ENCODE measurements at regions not wholly inside any gene's neighbourhood (a gene's known extent, or its start where the extent isn't known, plus 50 kb on each side); places are given as distances from the start of the nearest gene placed in this dataset.
"Not testable (repeated sequence)": the region's sequence is repeated elsewhere in the genome, so short reads cannot be mapped to it uniquely, and the experiment has no call there.

- no peaks in the 10 kb centered on the region for H3K4me1 ChIP-seq (ENCODE audit: insufficient read depth, low read length)
- no peaks in the 10 kb centered on the region for H3K36me3 ChIP-seq (ENCODE audit: insufficient read depth, low read depth, low read length)
- no peak overlapping the region for H3K9ac ChIP-seq (ENCODE audit: low read depth, low read length)
- no peak overlapping the region for H3K27ac ChIP-seq (ENCODE audit: low read length)
- H3K27me3 ChIP-seq (ENCODE audit: insufficient read depth, low read length), result no peaks in the 10 kb centered on the region
- no peak overlapping the region for H3K4me3 ChIP-seq (ENCODE audit: low read length)
- H3K9me3 ChIP-seq (ENCODE audit: insufficient read depth, low read depth, low read length), result no peaks in the 10 kb centered on the region
Measured at GRCh38 chr1:70490153-70490552, 79.1 kb downstream of the CTH start.

DNA sequence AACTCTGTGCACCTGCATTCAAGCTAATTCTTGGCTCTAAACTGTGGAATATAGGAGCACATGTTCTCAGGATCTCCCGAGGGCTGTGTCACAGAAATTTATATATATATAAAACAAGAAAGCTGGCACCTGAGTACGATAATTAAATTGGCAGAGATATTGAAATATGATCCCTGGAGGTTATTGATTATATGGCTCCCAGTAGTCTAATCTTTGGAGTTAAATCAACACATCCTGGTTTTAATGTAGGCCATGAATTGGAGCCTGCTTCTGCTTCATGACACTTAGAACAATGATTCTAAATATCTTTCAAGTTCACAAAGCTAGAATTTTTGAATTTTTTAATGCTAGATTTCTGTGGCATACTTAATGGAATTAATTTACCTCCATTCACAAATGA is 84.3 kb downstream of the CTH start:
- H3K27me3 ChIP-seq (ENCODE audit: insufficient read depth, low read length), result no peaks in the 10 kb centered on the region
- H3K9me3 ChIP-seq (ENCODE audit: insufficient read depth, low read depth, low read length), result no peaks in the 10 kb centered on the region
- no peaks in the 10 kb centered on the region for H3K4me1 ChIP-seq (ENCODE audit: insufficient read depth, low read length)
- H3K4me3 ChIP-seq (ENCODE audit: low read length), result no peak overlapping the region
- H3K9ac ChIP-seq (ENCODE audit: low read depth, low read length), result no peak overlapping the region
- H3K36me3 ChIP-seq (ENCODE audit: insufficient read depth, low read depth, low read length), result no peaks in the 10 kb centered on the region
- no peak overlapping the region for H3K27ac ChIP-seq (ENCODE audit: low read length)

- H3K4me1 ChIP-seq (ENCODE audit: insufficient read depth, low read length), result no peaks in the 10 kb centered on the region
- no peak overlapping the region for H3K9ac ChIP-seq (ENCODE audit: low read depth, low read length)
- no peaks in the 10 kb centered on the region for H3K9me3 ChIP-seq (ENCODE audit: insufficient read depth, low read depth, low read length)
- no peak overlapping the region for H3K27ac ChIP-seq (ENCODE audit: low read length)
- H3K27me3 ChIP-seq (ENCODE audit: insufficient read depth, low read length), result no peaks in the 10 kb centered on the region
- H3K36me3 ChIP-seq (ENCODE audit: insufficient read depth, low read depth, low read length), result no peaks in the 10 kb centered on the region
- H3K4me3 ChIP-seq (ENCODE audit: low read length), result no peak overlapping the region
Measured at GRCh38 chr1:70496181-70496580, 85.1 kb downstream of the CTH start.

DNA sequence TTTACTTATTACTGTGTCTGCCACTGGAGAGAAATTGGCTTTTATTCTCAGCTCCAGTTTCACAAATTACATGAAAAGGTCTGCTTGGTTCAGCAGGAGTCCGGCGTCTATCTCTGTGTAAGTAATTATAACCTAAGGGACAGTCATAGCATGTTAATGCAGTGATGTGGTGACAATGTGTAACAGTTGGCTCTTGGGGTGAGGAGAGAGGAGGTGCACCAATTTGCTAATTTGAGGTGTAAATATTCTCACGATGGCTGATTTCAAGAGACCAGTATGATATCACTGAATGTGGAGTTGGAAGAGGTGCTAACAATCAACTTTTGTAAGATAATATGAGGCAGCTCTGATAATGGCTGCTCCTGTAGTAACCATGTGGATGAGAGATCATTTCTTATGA is 86.1 kb downstream of the CTH start:
- Histone ChIP-seq H3K4me3 (ENCODE audit: low read length) (no peak overlapping the region), H3K4me1 (ENCODE audit: insufficient read depth, low read length) (no peaks in the 10 kb centered on the region), H3K27ac (ENCODE audit: low read length) (no peak overlapping the region)

GRCh38 chr1:70498666-70499065 is 87.6 kb downstream of the CTH start:
- Histone ChIP-seq H3K9ac (ENCODE audit: low read depth, low read length) (no peak overlapping the region), H3K27ac (ENCODE audit: low read length) (no peak overlapping the region), H3K4me3 (ENCODE audit: low read length) (no peak overlapping the region), H3K4me1 (ENCODE audit: insufficient read depth, low read length) (no peaks in the 10 kb centered on the region), H3K27me3 (ENCODE audit: insufficient read depth, low read length) (no peaks in the 10 kb centered on the region), H3K36me3 (ENCODE audit: insufficient read depth, low read depth, low read length) (no peaks in the 10 kb centered on the region), H3K9me3 (ENCODE audit: insufficient read depth, low read depth, low read length) (no peaks in the 10 kb centered on the region)

More for the DNA sequence above, 86.1 kb downstream of the CTH start:
- Histone ChIP-seq H3K9ac (ENCODE audit: low read depth, low read length) (no peak overlapping the region), H3K36me3 (ENCODE audit: insufficient read depth, low read depth, low read length) (no peaks in the 10 kb centered on the region), H3K27me3 (ENCODE audit: insufficient read depth, low read length) (no peaks in the 10 kb centered on the region), H3K9me3 (ENCODE audit: insufficient read depth, low read depth, low read length) (no peaks in the 10 kb centered on the region)

GRCh38 chr1:70499695-70500094 is 88.6 kb downstream of the CTH start:
- no peaks in the 10 kb centered on the region for H3K36me3 ChIP-seq (ENCODE audit: insufficient read depth, low read depth, low read length)
- no peaks in the 10 kb centered on the region for H3K27me3 ChIP-seq (ENCODE audit: insufficient read depth, low read length)
- H3K9ac ChIP-seq (ENCODE audit: low read depth, low read length), result no peak overlapping the region
- no peaks in the 10 kb centered on the region for H3K9me3 ChIP-seq (ENCODE audit: insufficient read depth, low read depth, low read length)
- no peak overlapping the region for H3K27ac ChIP-seq (ENCODE audit: low read length)
- H3K4me1 ChIP-seq (ENCODE audit: insufficient read depth, low read length), result no peaks in the 10 kb centered on the region
- H3K4me3 ChIP-seq (ENCODE audit: low read length), result no peak overlapping the region

- Histone ChIP-seq H3K4me1 (ENCODE audit: insufficient read depth, low read length) (no peaks in the 10 kb centered on the region), H3K27ac (ENCODE audit: low read length) (no peak overlapping the region), H3K4me3 (ENCODE audit: low read length) (no peak overlapping the region), H3K9ac (ENCODE audit: low read depth, low read length) (no peak overlapping the region), H3K27me3 (ENCODE audit: insufficient read depth, low read length) (no peaks in the 10 kb centered on the region), H3K9me3 (ENCODE audit: insufficient read depth, low read depth, low read length) (no peaks in the 10 kb centered on the region), H3K36me3 (ENCODE audit: insufficient read depth, low read depth, low read length) (no peaks in the 10 kb centered on the region)
Measured at GRCh38 chr1:70503358-70503757, 92.3 kb downstream of the CTH start.

DNA sequence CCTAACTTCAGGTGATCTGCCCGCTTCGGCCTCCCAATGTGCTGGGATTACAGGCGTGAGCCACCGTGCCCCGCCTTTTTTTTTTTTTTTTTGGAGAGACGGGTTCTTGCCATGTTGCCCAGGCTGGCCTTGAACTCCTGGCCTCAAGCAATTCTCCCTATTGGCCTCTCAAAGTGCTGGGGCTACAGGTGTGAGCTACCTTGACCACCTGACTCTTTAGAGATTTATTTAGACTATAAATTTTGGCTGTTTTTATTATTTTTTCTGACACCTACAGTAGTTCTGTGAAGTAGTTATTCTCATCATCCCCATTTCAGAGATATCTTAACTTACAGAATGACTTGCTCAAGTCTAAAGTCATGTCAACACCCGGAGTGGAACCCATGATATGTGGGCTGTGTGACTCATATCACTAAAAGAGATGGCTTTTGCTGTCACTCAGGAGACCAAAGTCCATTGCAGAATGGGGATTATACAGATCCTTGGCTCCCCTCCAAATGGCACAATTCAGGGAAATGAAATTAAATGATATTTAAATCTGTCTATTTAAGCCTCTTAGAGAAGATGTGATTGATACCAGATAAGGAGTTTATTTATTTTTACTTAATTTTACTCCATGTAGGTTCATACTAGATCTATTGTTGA is 93.2 kb downstream of the CTH start:
- Histone ChIP-seq H3K27me3 (ENCODE audit: insufficient read depth, low read length) (no peaks in the 10 kb centered on the region), H3K4me3 (ENCODE audit: low read length) (no peak overlapping the region), H3K27ac (ENCODE audit: low read length) (no peak overlapping the region), H3K9ac (ENCODE audit: low read depth, low read length) (no peak overlapping the region), H3K36me3 (ENCODE audit: insufficient read depth, low read depth, low read length) (no peaks in the 10 kb centered on the region), H3K9me3 (ENCODE audit: insufficient read depth, low read depth, low read length) (no peaks in the 10 kb centered on the region), H3K4me1 (ENCODE audit: insufficient read depth, low read length) (no peaks in the 10 kb centered on the region)

DNA sequence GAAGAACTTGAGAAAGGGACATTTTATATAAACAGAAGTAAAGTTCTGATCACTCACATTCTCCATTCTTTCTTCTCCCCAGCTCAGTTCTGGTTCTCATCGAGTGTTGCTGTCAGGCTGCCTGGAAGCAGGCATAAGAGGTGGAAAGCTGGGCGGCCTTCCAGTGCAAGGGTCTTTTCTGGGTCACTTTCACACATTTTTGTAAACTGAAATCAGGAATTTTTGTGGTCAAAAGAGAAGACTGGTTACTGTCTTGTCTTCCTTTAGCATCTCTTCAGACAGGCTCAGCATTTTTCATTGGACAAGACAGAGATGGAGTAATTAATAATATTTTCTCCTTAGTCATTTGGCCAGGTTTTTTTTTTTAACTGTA is 93.7 kb downstream of the CTH start:
- no peak overlapping the region for H3K9ac ChIP-seq (ENCODE audit: low read depth, low read length)

DNA sequence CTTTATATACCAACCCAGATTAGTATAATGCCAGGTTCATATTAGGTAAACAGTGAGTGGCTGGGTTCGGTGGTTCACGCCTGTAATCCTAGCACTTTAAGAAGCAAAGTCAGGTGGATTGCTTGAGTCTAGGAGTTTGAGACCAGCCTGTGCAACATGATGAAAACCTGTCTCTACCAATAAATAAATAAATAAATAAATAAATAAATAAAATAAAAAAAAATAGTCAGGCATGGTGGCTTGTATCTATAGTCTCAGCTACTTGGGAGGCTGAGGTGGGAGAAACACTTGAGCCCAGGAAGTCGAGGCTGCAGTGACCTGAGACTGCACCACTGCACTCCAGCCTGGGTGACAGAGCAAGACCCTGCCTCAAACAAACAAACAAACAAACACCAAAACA is 96.9 kb downstream of the CTH start:
- H3K27ac ChIP-seq (ENCODE audit: low read length); H3K9me3 ChIP-seq (ENCODE audit: insufficient read depth, low read depth, low read length); H3K27me3 ChIP-seq (ENCODE audit: insufficient read depth, low read length); H3K36me3 ChIP-seq (ENCODE audit: insufficient read depth, low read depth, low read length); H3K4me1 ChIP-seq (ENCODE audit: insufficient read depth, low read length); H3K9ac ChIP-seq (ENCODE audit: low read depth, low read length); H3K4me3 ChIP-seq (ENCODE audit: low read length): not testable (repeated sequence)

More for the DNA sequence above, 93.7 kb downstream of the CTH start:
- Histone ChIP-seq H3K9me3 (ENCODE audit: insufficient read depth, low read depth, low read length) (no peaks in the 10 kb centered on the region), H3K36me3 (ENCODE audit: insufficient read depth, low read depth, low read length) (no peaks in the 10 kb centered on the region), H3K27me3 (ENCODE audit: insufficient read depth, low read length) (no peaks in the 10 kb centered on the region), H3K27ac (ENCODE audit: low read length) (no peak overlapping the region), H3K4me3 (ENCODE audit: low read length) (no peak overlapping the region), H3K4me1 (ENCODE audit: insufficient read depth, low read length) (no peaks in the 10 kb centered on the region)

- no peaks in the 10 kb centered on the region for H3K4me1 ChIP-seq (ENCODE audit: insufficient read depth, low read length)
- H3K9me3 ChIP-seq (ENCODE audit: insufficient read depth, low read depth, low read length), result no peaks in the 10 kb centered on the region
- H3K27ac ChIP-seq (ENCODE audit: low read length), result no peak overlapping the region
- H3K27me3 ChIP-seq (ENCODE audit: insufficient read depth, low read length), result no peaks in the 10 kb centered on the region
- H3K4me3 ChIP-seq (ENCODE audit: low read length), result no peak overlapping the region
- no peaks in the 10 kb centered on the region for H3K36me3 ChIP-seq (ENCODE audit: insufficient read depth, low read depth, low read length)
- no peak overlapping the region for H3K9ac ChIP-seq (ENCODE audit: low read depth, low read length)
Measured at GRCh38 chr1:70509996-70510876, 99.2 kb downstream of the CTH start.

GRCh38 chr1:70517444-70517843 is 106.4 kb downstream of the CTH start:
- no peak overlapping the region for H3K4me3 ChIP-seq (ENCODE audit: low read length)
- H3K27me3 ChIP-seq (ENCODE audit: insufficient read depth, low read length), result no peaks in the 10 kb centered on the region
- no peak overlapping the region for H3K9ac ChIP-seq (ENCODE audit: low read depth, low read length)

More at GRCh38 chr1:70517444-70517843, 106.4 kb downstream of the CTH start:
- no peaks in the 10 kb centered on the region for H3K9me3 ChIP-seq (ENCODE audit: insufficient read depth, low read depth, low read length)
- H3K4me1 ChIP-seq (ENCODE audit: insufficient read depth, low read length), result no peaks in the 10 kb centered on the region
- H3K36me3 ChIP-seq (ENCODE audit: insufficient read depth, low read depth, low read length), result no peaks in the 10 kb centered on the region
- no peak overlapping the region for H3K27ac ChIP-seq (ENCODE audit: low read length)
